NCI-H510A (cell line): ENCODE measurements at regions not wholly inside any gene's neighbourhood (a gene's known extent, or its start where the extent isn't known, plus 50 kb on each side); places are given as distances from the start of the nearest gene placed in this dataset.
"Not testable (repeated sequence)": the region's sequence is repeated elsewhere in the genome, so short reads cannot be mapped to it uniquely, and the experiment has no call there.

Source experiments
- DNase-seq: peaks from one replicate; lab custom pipeline; 2025; lab: John Stamatoyannopoulos, UW

- DNase-seq: no peak
Observed at GRCh38 chr5:142222225-142222865, 102.5 kb downstream of the SPRY4 start.

- no peak for DNase-seq
Observed at GRCh38 chr5:142221091-142221860, 103.5 kb downstream of the SPRY4 start.

- DNase-seq: no peak
Observed at GRCh38 chr5:142219146-142219545, 105.7 kb downstream of the SPRY4 start.

GRCh38 chr5:142216931-142217330 is 107.9 kb downstream of the SPRY4 start:
- no peak for DNase-seq

GRCh38 chr5:142215915-142216681 is 107.5 kb downstream of the NDFIP1 start:
- no peak for DNase-seq

GRCh38 chr5:142213077-142213476 is 104.5 kb downstream of the NDFIP1 start:
- no peak for DNase-seq

- DNase-seq: no peak
Observed at GRCh38 chr5:142211918-142212317, 103.3 kb downstream of the NDFIP1 start.

- no peak for DNase-seq
Observed at GRCh38 chr5:142210864-142211412, 102.4 kb downstream of the NDFIP1 start.

GRCh38 chr5:142210011-142210410 is 101.4 kb downstream of the NDFIP1 start:
- DNase-seq: no peak

GRCh38 chr5:142208777-142209312 is 100.3 kb downstream of the NDFIP1 start:
- DNase-seq: no peak

- DNase-seq: not testable (repeated sequence)
Observed at GRCh38 chr5:142208244-142208643, 99.7 kb downstream of the NDFIP1 start.

GRCh38 chr5:142206801-142207200 is 98.2 kb downstream of the NDFIP1 start:
- no peak for DNase-seq

- no peak for DNase-seq
Observed at GRCh38 chr5:142204219-142204618, 95.6 kb downstream of the NDFIP1 start.
